Hepatocyte (in vitro differentiated cells): ENCODE measurements at regions not wholly inside any gene's neighbourhood (a gene's known extent, or its start where the extent isn't known, plus 50 kb on each side); places are given as distances from the start of the nearest gene placed in this dataset.

Experiments
- EZH2 ChIP-seq: fragments of 200-600 bp; sonication (generic); IDR thresholded peaks from 2 replicates; pipeline ENCODE4 v1.6.1; 2016; ENCODE audit warnings: antibody characterized with exemption, mild to moderate bottlenecking, borderline replicate concordance
- EZH2phosphoT487 ChIP-seq: fragments of 200-600 bp; sonication (generic); IDR thresholded peaks from one replicate; pipeline ENCODE4 v1.6.1; 2018; ENCODE audit warnings: antibody characterized with exemption, mild to moderate bottlenecking, low read depth, moderate library complexity; ENCODE audit not compliant: unreplicated experiment, severe bottlenecking
- TF ChIP-seq, protein P1 (sequence below): fragments of 200-600 bp; sonication (generic); IDR thresholded peaks from 2 replicates; pipeline ENCODE4 v1.5.1; 2016; ENCODE audit warnings: antibody characterized with exemption, mild to moderate bottlenecking; ENCODE audit not compliant: poor library complexity

DNA sequence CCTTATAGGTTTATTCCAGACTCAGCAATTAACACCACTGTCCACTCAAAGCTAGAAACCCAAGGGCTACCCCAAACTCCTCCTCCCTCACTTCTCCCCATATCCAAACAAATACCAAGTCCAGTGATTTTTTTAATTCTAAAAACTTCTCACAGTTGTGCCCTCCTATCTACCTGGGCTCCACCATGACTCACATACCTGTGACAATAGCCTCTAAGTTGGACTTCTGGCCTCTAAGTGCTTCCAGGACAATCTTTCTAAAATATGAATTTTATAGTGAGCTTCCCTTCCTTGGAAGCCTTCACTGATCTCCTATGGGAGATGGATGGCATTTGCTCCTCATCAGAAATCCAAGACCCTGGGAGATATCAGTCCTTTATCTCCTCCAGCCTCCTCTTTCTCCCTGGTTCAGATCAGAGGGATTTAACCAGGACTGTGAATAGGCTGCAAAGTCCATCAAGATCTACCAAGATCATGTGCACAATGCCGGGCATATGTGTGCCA is 219.3 kb downstream of the TOMM20 start:
- TF ChIP-seq, protein P1, sequence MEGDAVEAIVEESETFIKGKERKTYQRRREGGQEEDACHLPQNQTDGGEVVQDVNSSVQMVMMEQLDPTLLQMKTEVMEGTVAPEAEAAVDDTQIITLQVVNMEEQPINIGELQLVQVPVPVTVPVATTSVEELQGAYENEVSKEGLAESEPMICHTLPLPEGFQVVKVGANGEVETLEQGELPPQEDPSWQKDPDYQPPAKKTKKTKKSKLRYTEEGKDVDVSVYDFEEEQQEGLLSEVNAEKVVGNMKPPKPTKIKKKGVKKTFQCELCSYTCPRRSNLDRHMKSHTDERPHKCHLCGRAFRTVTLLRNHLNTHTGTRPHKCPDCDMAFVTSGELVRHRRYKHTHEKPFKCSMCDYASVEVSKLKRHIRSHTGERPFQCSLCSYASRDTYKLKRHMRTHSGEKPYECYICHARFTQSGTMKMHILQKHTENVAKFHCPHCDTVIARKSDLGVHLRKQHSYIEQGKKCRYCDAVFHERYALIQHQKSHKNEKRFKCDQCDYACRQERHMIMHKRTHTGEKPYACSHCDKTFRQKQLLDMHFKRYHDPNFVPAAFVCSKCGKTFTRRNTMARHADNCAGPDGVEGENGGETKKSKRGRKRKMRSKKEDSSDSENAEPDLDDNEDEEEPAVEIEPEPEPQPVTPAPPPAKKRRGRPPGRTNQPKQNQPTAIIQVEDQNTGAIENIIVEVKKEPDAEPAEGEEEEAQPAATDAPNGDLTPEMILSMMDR, result no peak
- no peak for TF ChIP-seq EZH2
- no peak for TF ChIP-seq EZH2phosphoT487
